NCI-H524 treated with DMSO at 0.1 percent for 48 hours (cell line): ENCODE measurements at regions not wholly inside any gene's neighbourhood (a gene's known extent, or its start where the extent isn't known, plus 50 kb on each side); places are given as distances from the start of the nearest gene placed in this dataset.

Experiments
- DNase-seq: peaks from one replicate; lab custom pipeline; 2025; lab: John Stamatoyannopoulos, UW

- DNase-seq, result no peak
These were observed 76.0 kb downstream of the ATPSCKMT start for GRCh38 chr5:10173716-10174115.

- DNase-seq, result no peak
These were observed 77.4 kb downstream of the ATPSCKMT start for GRCh38 chr5:10172247-10172646.

- no peak for DNase-seq
These were observed 80.3 kb downstream of the ATPSCKMT start for GRCh38 chr5:10169359-10169758.

- no peak for DNase-seq
These were observed 81.4 kb downstream of the ATPSCKMT start for GRCh38 chr5:10168254-10168653.

GRCh38 chr5:10167806-10168205 is 81.9 kb downstream of the ATPSCKMT start:
- no peak for DNase-seq

GRCh38 chr5:10166392-10166791 is 83.3 kb downstream of the ATPSCKMT start:
- DNase-seq, result no peak

- DNase-seq, result peak; percentile 99
These were observed 87.2 kb downstream of the ATPSCKMT start for GRCh38 chr5:10162468-10162867.

- no peak for DNase-seq
These were observed 87.9 kb downstream of the ATPSCKMT start for GRCh38 chr5:10161778-10162177.

GRCh38 chr5:10160241-10160640 is 89.4 kb downstream of the ATPSCKMT start:
- DNase-seq, result no peak

GRCh38 chr5:10158886-10159285 is 90.8 kb downstream of the ATPSCKMT start:
- DNase-seq, result no peak

GRCh38 chr5:10157085-10157669 is 92.5 kb downstream of the ATPSCKMT start:
- DNase-seq, result no peak

- no peak for DNase-seq
These were observed 93.6 kb downstream of the ATPSCKMT start for GRCh38 chr5:10155897-10156667.

GRCh38 chr5:10153808-10154537 is 95.7 kb downstream of the ATPSCKMT start:
- no peak for DNase-seq

GRCh38 chr5:10153394-10153793 is 96.3 kb downstream of the ATPSCKMT start:
- DNase-seq, result no peak

- no peak for DNase-seq
These were observed 98.0 kb downstream of the ATPSCKMT start for GRCh38 chr5:10151656-10152055.

GRCh38 chr5:10149911-10150310 is 99.8 kb downstream of the ATPSCKMT start:
- peak; percentile 91 for DNase-seq

GRCh38 chr5:10145923-10146401 is 103.7 kb downstream of the ATPSCKMT start:
- DNase-seq, result no peak

GRCh38 chr5:10144040-10144439 is 105.6 kb downstream of the ATPSCKMT start:
- no peak for DNase-seq

GRCh38 chr5:10140195-10140973 is 109.3 kb downstream of the ATPSCKMT start:
- no peak for DNase-seq

- DNase-seq, result no peak
These were observed 111.2 kb downstream of the ATPSCKMT start for GRCh38 chr5:10138395-10139057.

- no peak for DNase-seq
These were observed 115.9 kb downstream of the ATPSCKMT start for GRCh38 chr5:10133830-10134229.

GRCh38 chr5:10130881-10131280 is 118.8 kb downstream of the ATPSCKMT start:
- DNase-seq, result no peak
